ENCODE measurements at regions not wholly inside any gene's neighbourhood (a gene's known extent, or its start where the extent isn't known, plus 50 kb on each side); places are given as distances from the start of the nearest gene placed in this dataset.
"Not testable (repeated sequence)": the region's sequence is repeated elsewhere in the genome, so short reads cannot be mapped to it uniquely, and the experiment has no call there.

DNA sequence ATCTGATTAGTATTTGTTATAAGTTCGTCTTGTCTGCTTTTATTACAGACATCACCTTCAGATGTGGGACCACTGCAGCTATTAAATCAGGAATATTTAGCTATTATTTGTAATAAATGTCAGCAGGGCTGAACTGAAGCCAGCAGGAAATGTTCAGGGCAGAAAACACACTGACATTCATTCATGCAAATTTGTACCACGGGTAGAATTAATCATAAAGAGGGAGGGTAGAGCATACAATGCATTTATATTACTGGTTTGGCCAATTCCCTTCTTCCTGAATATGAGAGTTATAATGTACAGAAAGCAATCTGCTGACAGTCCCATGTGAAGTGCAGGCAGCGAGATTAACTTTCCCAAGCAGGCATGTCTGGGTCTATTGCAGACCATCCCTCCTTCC, 117.3 kb upstream of the NUDT12 start:
- Histone ChIP-seq H3K4me3 (ENCODE audit: low read depth, low read length) (no peak overlapping the region), H3K27me3 (ENCODE audit: control insufficient read depth, insufficient read depth, low read length) (no peaks in the 10 kb centered on the region), H3K36me3 (ENCODE audit: control insufficient read depth, insufficient read depth, low read length) (no peaks in the 10 kb centered on the region)
- DNase-seq (ENCODE audit: low read depth) = no peak
- FAIRE-seq = no peak
- TF ChIP-seq, protein P1, sequence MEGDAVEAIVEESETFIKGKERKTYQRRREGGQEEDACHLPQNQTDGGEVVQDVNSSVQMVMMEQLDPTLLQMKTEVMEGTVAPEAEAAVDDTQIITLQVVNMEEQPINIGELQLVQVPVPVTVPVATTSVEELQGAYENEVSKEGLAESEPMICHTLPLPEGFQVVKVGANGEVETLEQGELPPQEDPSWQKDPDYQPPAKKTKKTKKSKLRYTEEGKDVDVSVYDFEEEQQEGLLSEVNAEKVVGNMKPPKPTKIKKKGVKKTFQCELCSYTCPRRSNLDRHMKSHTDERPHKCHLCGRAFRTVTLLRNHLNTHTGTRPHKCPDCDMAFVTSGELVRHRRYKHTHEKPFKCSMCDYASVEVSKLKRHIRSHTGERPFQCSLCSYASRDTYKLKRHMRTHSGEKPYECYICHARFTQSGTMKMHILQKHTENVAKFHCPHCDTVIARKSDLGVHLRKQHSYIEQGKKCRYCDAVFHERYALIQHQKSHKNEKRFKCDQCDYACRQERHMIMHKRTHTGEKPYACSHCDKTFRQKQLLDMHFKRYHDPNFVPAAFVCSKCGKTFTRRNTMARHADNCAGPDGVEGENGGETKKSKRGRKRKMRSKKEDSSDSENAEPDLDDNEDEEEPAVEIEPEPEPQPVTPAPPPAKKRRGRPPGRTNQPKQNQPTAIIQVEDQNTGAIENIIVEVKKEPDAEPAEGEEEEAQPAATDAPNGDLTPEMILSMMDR (IDR thresholded peaks at IDR 0.05; ENCODE audit: insufficient read depth, low read length, severe bottlenecking) = no peak

GRCh38 chr5:103676198-103676597, 113.6 kb upstream of the NUDT12 start:
- DNase-seq (ENCODE audit: low read depth) = peak; percentile 56
- FAIRE-seq = not testable (repeated sequence)

GRCh38 chr5:103674739-103675138, 112.2 kb upstream of the NUDT12 start:
- FAIRE-seq (no peak), DNase-seq (ENCODE audit: low read depth) (no peak)
- no peak overlapping the region for H3K4me3 ChIP-seq (ENCODE audit: low read depth, low read length)
- no peaks in the 10 kb centered on the region for H3K36me3 ChIP-seq (ENCODE audit: control insufficient read depth, insufficient read depth, low read length)
- H3K27me3 ChIP-seq (ENCODE audit: control insufficient read depth, insufficient read depth, low read length) = no peaks in the 10 kb centered on the region
- TF ChIP-seq, protein P1 (IDR thresholded peaks at IDR 0.05; ENCODE audit: insufficient read depth, low read length, severe bottlenecking) = no peak

More at GRCh38 chr5:103676198-103676597, 113.6 kb upstream of the NUDT12 start:
- not testable (repeated sequence) for H3K27me3 ChIP-seq (ENCODE audit: control insufficient read depth, insufficient read depth, low read length); H3K4me3 ChIP-seq (ENCODE audit: low read depth, low read length); H3K36me3 ChIP-seq (ENCODE audit: control insufficient read depth, insufficient read depth, low read length)

DNA sequence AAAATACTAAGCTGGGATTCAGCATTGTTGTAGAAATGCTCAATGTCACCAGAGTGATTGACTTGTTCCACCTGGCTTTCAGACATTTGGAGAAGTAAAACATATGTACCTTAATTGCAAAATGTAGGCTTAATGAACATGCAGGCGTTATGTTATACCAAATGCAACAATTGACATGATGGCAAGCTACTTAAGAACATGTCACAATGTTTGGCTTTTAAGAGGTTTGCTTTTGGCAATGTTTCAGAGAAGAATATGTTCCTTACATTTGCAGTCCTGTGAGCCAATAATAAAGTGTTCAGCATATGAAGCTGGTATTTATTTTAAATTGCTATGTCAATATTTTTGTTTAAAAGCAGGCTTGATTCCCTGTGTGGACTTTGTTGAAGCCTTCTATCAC, 111.7 kb upstream of the NUDT12 start:
- TF ChIP-seq, protein P1 (IDR thresholded peaks at IDR 0.05; ENCODE audit: insufficient read depth, low read length, severe bottlenecking) = no peak
- H3K36me3 ChIP-seq (ENCODE audit: control insufficient read depth, insufficient read depth, low read length) = no peaks in the 10 kb centered on the region
- DNase-seq (ENCODE audit: low read depth) (no peak), FAIRE-seq (no peak)
- no peaks in the 10 kb centered on the region for H3K27me3 ChIP-seq (ENCODE audit: control insufficient read depth, insufficient read depth, low read length)
- no peak overlapping the region for H3K4me3 ChIP-seq (ENCODE audit: low read depth, low read length)

DNA sequence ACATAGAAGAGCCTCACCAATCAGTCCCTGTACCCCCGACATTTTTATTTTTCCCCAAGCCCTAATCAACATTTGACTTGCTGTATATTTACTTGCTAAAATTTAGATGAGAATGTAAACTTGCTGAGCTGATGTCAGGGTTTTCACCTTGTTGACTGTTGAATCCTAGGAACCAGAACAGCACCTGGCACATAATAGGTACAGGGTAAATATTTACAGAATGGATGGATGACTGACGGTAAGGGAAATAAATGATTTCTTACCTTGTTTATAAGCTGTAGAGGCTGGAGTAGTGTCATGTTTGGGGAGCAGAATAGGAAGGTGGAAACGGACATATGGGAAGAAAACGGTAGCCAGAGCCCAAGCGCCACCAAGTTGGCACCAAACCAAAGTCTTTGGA, 107.0 kb upstream of the NUDT12 start:
- no peaks in the 10 kb centered on the region for H3K36me3 ChIP-seq (ENCODE audit: control insufficient read depth, insufficient read depth, low read length)
- TF ChIP-seq, protein P1 (IDR thresholded peaks at IDR 0.05; ENCODE audit: insufficient read depth, low read length, severe bottlenecking) = no peak
- DNase-seq (ENCODE audit: low read depth) (no peak), FAIRE-seq (no peak)
- no peak overlapping the region for H3K4me3 ChIP-seq (ENCODE audit: low read depth, low read length)
- H3K27me3 ChIP-seq (ENCODE audit: control insufficient read depth, insufficient read depth, low read length) = no peaks in the 10 kb centered on the region

- Histone ChIP-seq H3K36me3 (ENCODE audit: control insufficient read depth, insufficient read depth, low read length) (no peaks in the 10 kb centered on the region), H3K27me3 (ENCODE audit: control insufficient read depth, insufficient read depth, low read length) (no peaks in the 10 kb centered on the region), H3K4me3 (ENCODE audit: low read depth, low read length) (no peak overlapping the region)
- FAIRE-seq = no peak
- TF ChIP-seq, protein P1 (IDR thresholded peaks at IDR 0.05; ENCODE audit: insufficient read depth, low read length, severe bottlenecking) = no peak
- DNase-seq (ENCODE audit: low read depth) = no peak
Measured at GRCh38 chr5:103668281-103668680, 105.7 kb upstream of the NUDT12 start.
